Sigmoid colon (tissue), 6 donors: ENCODE measurements at regions not wholly inside any gene's neighbourhood (a gene's known extent, or its start where the extent isn't known, plus 50 kb on each side); places are given as distances from the start of the nearest gene placed in this dataset.

Experiments
- DNase-seq: peaks from one replicate; pipeline ENCODE4 v3.0.0-alpha.2; 2019
- H3K27ac ChIP-seq, 4 donors: fragments of 200-600 bp; sonication (generic); one replicate each; pipeline ENCODE4 v1.5.1; 2016 to 2019; ENCODE audit warnings: mild to moderate bottlenecking in 1 of 4
- H3K27me3 ChIP-seq, 3 donors: fragments of 200-600 bp; sonication (generic); one replicate each; pipeline ENCODE4 v1.5.1; 2019; ENCODE audit warnings: mild to moderate bottlenecking in 1 of 3
- H3K36me3 ChIP-seq, 4 donors: fragments of 200-600 bp; sonication (generic); one replicate each; pipeline ENCODE4 v1.5.1; 2016 to 2019
- H3K4me1 ChIP-seq, 4 donors: fragments of 200-600 bp; sonication (generic); one replicate each; pipeline ENCODE4 v1.5.1; 2017 to 2019
- H3K4me3 ChIP-seq, 4 donors: fragments of 200-600 bp; sonication (generic); one replicate each; pipeline ENCODE4 v1.5.1; 2017 to 2019; ENCODE audit warnings: mild to moderate bottlenecking in 2 of 4, moderate library complexity in 1 of 4
- H3K9me3 ChIP-seq, 4 donors: fragments of 200-600 bp in 3 of 4; sonication (generic) in 3 of 4; one replicate each; pipeline versions ENCODE4 v1.5.1 to v1.6.1; 2013 to 2019
- EP300 ChIP-seq, 4 donors: sonication (generic); formaldehyde crosslinking; IDR thresholded peaks; one replicate each; pipeline ENCODE4 v1.6.1; 2017; ENCODE audit warnings: antibody characterized with exemption in 4 of 4
- POLR2A ChIP-seq, 2 donors: fragments of 450-650 bp; IDR thresholded peaks; one replicate each; pipeline ENCODE4 v1.6.1; 2016; ENCODE audit warnings: antibody characterized with exemption in 2 of 2, mild to moderate bottlenecking in 2 of 2, moderate library complexity in 2 of 2
- POLR2AphosphoS5 ChIP-seq, 4 donors: sonication (generic); formaldehyde crosslinking; IDR thresholded peaks; one replicate each; pipeline ENCODE4 v1.6.1; 2017; ENCODE audit warnings: antibody characterized with exemption in 4 of 4
- WGBS, 2 donors: extraction: QIAGEN DNeasy Blood & Tissue Kit; methylation state at CpG; one replicate each; pipeline ENCODE4 v1.1.7; 2013; 5-methylcytosine and 5-hydroxymethylcytosine counted together
- intact Hi-C: fragments of 100-400 bp; cut with DNase I; formaldehyde crosslinking; loops from one replicate; pipeline ENCODE4 v1.15.1; 2023
- TF ChIP-seq, protein P1 (sequence below), 4 experiments: fragments of 450-650 bp in 3 of 4; fragments of 200-600 bp in 1 of 4; IDR thresholded peaks; one replicate each; pipeline ENCODE4 v1.5.1; 2016 to 2019; ENCODE audit warnings: antibody characterized with exemption in 4 of 4, mild to moderate bottlenecking in 3 of 4, moderate library complexity in 2 of 4
- donor health status: healthy with polysubstance abuse.
- donor health status: healthy.

- Histone ChIP-seq H3K27me3 (no peaks in the 10 kb centered on the region), H3K36me3 (no peaks in the 10 kb centered on the region), H3K4me1 (peaks cover 0 to 27% (median 23%) of the 10 kb centered on the region in 4 donors), H3K27ac (no peak overlapping the region), H3K9me3 (no peaks in the 10 kb centered on the region), H3K4me3 (no peak overlapping the region)
- 81 to 83% methylated on average over 1 of the region's 1 CpG for WGBS, 2 donors
- TF ChIP-seq POLR2A (IDR thresholded peaks at IDR 0.05) (no peak), POLR2AphosphoS5 (IDR thresholded peaks at IDR 0.05) (no peak), EP300 (IDR thresholded peaks at IDR 0.05) (no peak)
- TF ChIP-seq, protein P1, sequence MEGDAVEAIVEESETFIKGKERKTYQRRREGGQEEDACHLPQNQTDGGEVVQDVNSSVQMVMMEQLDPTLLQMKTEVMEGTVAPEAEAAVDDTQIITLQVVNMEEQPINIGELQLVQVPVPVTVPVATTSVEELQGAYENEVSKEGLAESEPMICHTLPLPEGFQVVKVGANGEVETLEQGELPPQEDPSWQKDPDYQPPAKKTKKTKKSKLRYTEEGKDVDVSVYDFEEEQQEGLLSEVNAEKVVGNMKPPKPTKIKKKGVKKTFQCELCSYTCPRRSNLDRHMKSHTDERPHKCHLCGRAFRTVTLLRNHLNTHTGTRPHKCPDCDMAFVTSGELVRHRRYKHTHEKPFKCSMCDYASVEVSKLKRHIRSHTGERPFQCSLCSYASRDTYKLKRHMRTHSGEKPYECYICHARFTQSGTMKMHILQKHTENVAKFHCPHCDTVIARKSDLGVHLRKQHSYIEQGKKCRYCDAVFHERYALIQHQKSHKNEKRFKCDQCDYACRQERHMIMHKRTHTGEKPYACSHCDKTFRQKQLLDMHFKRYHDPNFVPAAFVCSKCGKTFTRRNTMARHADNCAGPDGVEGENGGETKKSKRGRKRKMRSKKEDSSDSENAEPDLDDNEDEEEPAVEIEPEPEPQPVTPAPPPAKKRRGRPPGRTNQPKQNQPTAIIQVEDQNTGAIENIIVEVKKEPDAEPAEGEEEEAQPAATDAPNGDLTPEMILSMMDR (IDR thresholded peaks at IDR 0.05), result no peak
- no peak for DNase-seq
- intact Hi-C loops, result no loop called here
Observed at GRCh38 chr10:76628801-76629200, 1008.8 kb downstream of the KCNMA1 start.

- no peak overlapping the region for H3K27ac ChIP-seq
- peaks cover 0 to 16% (median 12%) of the 10 kb centered on the region in 4 donors for H3K4me1 ChIP-seq
- H3K36me3 ChIP-seq, result no peaks in the 10 kb centered on the region
- 62 to 68% methylated on average over 2 of the region's 2 CpGs for WGBS, 2 donors
- H3K27me3 ChIP-seq, result no peaks in the 10 kb centered on the region
- no peak for DNase-seq
- intact Hi-C loops, result no loop called here
- TF ChIP-seq POLR2A (IDR thresholded peaks at IDR 0.05), result no peak
- no peak for TF ChIP-seq POLR2AphosphoS5 (IDR thresholded peaks at IDR 0.05)
- TF ChIP-seq, protein P1 (IDR thresholded peaks at IDR 0.05), result no peak
- TF ChIP-seq EP300 (IDR thresholded peaks at IDR 0.05), result no peak
- H3K9me3 ChIP-seq, result no peaks in the 10 kb centered on the region
- H3K4me3 ChIP-seq, result no peak overlapping the region
Observed at GRCh38 chr10:76626386-76626785, 1011.2 kb downstream of the KCNMA1 start.

DNA sequence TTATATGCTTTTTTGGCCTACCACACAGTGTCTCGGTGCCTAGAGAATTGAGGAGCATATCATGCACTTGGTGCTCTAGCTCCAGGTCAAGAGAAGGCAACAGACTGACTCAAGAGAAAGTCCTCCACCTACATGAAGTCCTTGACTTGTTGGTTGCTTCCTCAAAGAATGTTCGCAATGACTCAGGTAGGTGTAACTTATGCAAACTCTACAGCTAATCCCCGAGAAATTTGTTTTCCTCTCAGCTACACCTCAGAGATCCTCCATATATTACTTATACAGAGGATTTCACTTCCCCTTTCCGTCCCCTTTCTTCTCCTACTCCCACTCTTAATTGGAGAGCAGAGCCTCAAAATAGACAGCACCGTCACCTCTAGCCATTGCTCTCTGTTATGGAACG lies 1013.1 kb downstream of the KCNMA1 start:
- Histone ChIP-seq H3K27ac (no peak overlapping the region), H3K4me3 (no peak overlapping the region), H3K27me3 (no peaks in the 10 kb centered on the region), H3K9me3 (no peaks in the 10 kb centered on the region), H3K4me1 (peaks cover 0 to 12% (median 8%) of the 10 kb centered on the region in 4 donors), H3K36me3 (no peaks in the 10 kb centered on the region)
- intact Hi-C loops, result no loop called here
- TF ChIP-seq POLR2A (IDR thresholded peaks at IDR 0.05) (no peak), EP300 (IDR thresholded peaks at IDR 0.05) (no peak), POLR2AphosphoS5 (IDR thresholded peaks at IDR 0.05) (no peak)
- TF ChIP-seq, protein P1 (IDR thresholded peaks at IDR 0.05), result no peak
- DNase-seq, result no peak
- WGBS, 2 donors, result 85 to 90% methylated on average over 6 of the region's 6 CpGs

DNA sequence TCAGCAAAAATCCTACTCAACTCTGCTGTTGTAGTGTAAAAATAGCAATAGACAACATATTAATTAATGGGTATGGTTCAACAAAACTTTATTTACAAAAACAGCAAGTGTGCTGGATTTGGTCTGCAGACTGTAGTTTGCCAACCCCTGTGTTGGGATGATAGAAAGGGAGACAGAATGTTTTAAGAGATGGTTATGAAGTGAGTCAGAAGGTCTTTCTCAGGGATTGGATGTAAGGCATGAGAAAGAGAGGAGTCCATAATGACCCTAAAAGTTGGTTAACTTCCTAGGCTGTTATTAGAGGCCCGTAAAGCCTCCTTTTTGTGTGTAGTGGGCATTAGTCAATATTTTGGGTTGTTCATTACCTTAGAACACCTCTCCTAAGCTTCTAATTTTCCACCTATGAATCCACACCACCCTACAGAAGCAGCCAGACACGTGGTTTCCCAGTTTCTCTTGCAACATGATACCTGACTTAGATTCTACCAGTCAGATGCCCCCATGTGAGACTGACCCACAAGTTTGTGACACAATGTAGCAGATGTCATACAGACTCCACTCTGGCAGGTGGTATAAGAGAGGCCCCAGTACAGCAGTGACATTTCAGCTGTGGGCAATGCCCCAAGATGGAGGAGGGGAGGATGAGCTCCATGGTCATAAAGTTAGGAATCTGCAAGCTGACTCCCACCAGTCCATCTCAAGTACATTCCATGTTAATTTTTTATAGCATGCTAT lies 1015.6 kb downstream of the KCNMA1 start:
- WGBS, 2 donors, result 58 to 68% methylated on average over 2 of the region's 2 CpGs
- H3K4me1 ChIP-seq, result peaks cover 0 to 12% (median 8%) of the 10 kb centered on the region in 4 donors
- TF ChIP-seq POLR2A (IDR thresholded peaks at IDR 0.05) (no peak), EP300 (IDR thresholded peaks at IDR 0.05) (no peak), POLR2AphosphoS5 (IDR thresholded peaks at IDR 0.05) (no peak)
- TF ChIP-seq, protein P1 (IDR thresholded peaks at IDR 0.05), result no peak
- H3K9me3 ChIP-seq, result no peaks in the 10 kb centered on the region
- H3K4me3 ChIP-seq, result no peak overlapping the region
- no peak for DNase-seq
- no peaks in the 10 kb centered on the region for H3K27me3 ChIP-seq
- intact Hi-C loops, result no loop called here
- no peaks in the 10 kb centered on the region for H3K36me3 ChIP-seq
- H3K27ac ChIP-seq, result no peak overlapping the region

DNA sequence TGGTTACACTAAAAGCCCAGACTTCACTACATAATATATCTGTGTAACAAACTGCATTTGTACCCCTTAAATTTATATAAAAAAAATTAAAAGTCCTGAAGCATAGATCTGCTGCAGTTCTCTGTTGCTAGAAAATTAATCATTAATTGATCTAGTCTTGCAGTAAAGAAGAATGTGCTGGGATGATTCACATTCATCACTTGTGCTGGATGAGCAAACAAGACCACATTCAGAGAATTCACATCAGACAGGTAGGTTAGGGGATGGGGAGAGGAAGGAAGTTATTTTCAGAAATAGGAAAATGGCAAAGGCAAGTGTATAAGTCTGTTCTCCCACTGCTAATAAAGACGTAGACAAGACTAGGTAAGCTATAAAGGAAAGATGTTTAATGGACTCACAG lies 1019.0 kb downstream of the KCNMA1 start:
- intact Hi-C loops, result no loop called here

More for the DNA sequence above, 1019.0 kb downstream of the KCNMA1 start:
- WGBS, 2 donors, result 87 to 95% methylated on average over 1 of the region's 1 CpG
- Histone ChIP-seq H3K4me3 (no peak overlapping the region), H3K27ac (no peak overlapping the region), H3K4me1 (no peaks in the 10 kb centered on the region), H3K9me3 (no peaks in the 10 kb centered on the region), H3K27me3 (no peaks in the 10 kb centered on the region), H3K36me3 (no peaks in the 10 kb centered on the region)
- TF ChIP-seq EP300 (IDR thresholded peaks at IDR 0.05), result no peak
- no peak for TF ChIP-seq POLR2AphosphoS5 (IDR thresholded peaks at IDR 0.05)
- TF ChIP-seq, protein P1 (IDR thresholded peaks at IDR 0.05), result no peak
- no peak for TF ChIP-seq POLR2A (IDR thresholded peaks at IDR 0.05)
- no peak for DNase-seq
